Effector CD8-positive, alpha-beta T cell (primary cell): ENCODE measurements at regions not wholly inside any gene's neighbourhood (a gene's known extent, or its start where the extent isn't known, plus 50 kb on each side); places are given as distances from the start of the nearest gene placed in this dataset.
"Not testable (repeated sequence)": the region's sequence is repeated elsewhere in the genome, so short reads cannot be mapped to it uniquely, and the experiment has no call there.

Source experiments
- DNase-seq: peaks from one replicate; lab custom pipeline; 2025; lab: John Stamatoyannopoulos, UW

DNA sequence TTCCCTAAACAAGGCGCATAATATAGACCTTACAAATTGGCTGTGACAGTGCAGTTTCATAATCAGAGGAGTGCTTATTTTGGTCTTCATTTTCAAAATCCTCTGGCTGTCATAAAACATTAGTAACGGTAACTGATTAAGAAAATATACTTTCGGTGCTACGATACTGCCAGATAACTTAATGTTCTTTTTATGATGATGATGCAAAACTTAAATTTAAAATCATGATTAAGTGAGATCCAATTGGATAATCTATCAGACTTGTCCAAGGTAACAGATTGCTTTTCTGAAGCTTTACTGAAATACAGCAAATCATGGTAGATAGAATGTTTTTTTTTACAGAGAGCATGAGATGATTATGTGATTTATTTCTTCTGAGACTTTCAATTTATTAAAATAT, 364.2 kb upstream of the CNTN3 start:
- DNase-seq = no peak

DNA sequence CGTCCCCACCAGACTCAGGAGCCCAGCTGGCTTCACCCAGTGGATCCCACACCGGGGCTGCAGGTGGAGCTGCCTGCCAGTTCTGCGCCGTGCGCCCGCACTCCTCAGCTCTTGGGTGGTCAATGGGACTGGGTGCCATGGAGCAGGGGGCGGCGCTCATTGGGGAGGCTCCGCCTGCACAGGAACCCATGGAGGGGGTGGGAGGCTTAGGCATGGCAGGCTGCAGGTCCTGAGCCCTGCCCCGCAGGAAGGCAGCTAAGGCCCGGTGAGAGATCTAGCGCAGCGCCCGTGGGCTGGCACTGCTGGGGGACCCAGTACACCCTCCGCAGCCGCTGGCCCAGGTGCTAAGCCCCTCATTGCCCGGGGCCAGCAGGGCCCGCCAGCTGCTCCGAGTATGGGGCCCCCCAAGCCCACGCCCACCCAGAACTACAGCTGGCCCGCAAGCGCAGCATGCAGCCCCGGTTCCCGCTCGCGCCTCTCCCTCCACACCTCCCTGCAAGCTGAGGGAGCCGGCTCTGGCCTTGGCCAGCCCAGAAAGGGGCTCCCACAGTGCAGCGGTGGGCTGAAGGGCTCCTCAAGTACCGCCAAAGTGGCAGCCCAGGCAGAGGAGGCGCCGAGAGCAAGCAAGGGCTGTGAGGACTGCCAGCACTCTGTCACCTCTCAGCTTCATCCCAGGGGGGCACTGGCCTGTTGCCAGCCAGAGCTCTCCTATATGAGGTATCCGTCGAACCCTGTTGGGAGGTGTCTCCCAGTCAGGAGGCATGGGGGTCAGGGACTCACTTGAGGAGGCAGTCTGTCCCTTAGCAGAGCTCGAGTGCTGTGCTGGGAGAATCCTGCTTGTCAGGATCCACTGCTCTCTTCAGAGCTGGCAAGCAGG, 370.8 kb upstream of the CNTN3 start:
- DNase-seq = not testable (repeated sequence)

DNA sequence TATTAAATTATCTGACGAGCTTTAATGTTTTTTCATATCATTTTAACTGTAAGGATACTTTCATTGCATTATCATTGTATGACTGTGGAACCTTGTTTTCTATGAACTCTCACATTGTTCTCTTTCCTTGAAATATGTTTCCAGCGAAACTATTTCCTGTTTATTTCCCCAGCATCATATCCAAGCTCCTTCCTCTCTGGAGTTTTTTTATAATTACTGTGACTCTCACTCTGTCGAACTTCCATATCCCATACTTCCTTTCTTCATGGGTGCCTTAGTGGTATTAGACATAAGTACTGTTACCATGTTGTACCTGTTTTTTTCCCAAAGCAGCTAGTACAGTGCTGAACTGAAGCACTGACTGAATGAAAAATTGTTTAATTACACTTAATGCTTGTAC, 373.6 kb upstream of the CNTN3 start:
- DNase-seq = no peak

DNA sequence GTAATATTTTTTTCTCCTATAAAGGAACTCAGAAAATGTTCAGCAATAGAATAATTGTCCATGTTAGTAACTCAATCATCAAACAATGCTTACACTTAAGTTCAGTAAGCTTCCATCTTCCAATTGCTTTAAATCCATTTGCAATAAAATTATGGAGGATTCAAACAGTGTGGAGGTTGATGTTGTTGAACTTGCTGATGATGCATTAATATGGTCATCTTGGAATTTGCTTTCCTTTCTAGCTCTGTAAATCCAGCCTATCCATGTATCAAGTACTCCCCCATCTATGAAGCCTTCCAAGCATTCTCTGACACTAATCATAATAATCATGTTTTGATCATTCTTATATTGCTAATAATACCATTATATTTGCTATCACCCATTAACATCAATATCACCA, 378.4 kb upstream of the CNTN3 start:
- DNase-seq = no peak

DNA sequence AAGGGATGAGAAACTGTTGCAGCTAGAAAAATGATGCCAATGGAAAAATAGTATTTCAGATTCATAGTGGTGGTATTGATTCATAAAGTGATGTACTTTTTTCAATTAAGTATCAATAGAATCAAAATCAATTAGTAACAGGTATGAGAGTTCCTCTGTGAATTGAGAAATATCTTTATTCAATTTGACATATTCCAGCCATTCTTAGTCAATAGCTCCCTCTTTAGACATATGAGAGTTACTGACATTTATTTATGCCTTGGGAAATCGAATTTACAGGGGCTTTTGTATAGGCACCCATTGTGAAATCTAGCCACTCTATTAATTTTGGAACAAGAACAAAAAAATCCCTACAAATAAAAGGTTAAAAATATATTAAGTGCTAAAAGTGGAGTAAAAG, 386.9 kb upstream of the CNTN3 start:
- no peak for DNase-seq

DNA sequence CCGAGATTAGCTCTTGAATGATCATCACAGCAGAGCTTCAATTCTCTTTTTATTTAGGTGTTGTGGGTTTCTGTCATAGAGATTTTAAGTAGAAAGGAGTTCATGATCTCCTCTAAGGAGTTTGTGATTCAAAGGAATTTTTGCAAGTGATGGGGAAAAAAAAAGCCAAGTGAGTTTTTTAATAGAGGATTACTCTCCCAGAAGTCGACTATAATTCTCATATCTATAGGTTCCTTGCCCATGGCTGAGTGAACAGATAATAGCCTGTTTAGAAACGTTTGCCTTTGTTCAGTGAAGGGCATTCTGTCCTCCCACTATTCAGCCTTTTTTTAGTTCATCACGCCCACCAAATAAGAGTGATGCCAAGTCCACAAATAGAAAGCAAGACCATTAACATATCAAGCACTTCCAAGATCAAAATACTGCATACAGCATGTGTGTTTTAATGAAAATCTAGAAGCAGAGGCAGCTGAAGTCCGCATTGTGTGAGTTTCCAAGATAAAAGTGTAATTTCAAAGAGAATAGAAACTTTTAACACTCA, 398.4 kb upstream of the CNTN3 start:
- DNase-seq = no peak

DNA sequence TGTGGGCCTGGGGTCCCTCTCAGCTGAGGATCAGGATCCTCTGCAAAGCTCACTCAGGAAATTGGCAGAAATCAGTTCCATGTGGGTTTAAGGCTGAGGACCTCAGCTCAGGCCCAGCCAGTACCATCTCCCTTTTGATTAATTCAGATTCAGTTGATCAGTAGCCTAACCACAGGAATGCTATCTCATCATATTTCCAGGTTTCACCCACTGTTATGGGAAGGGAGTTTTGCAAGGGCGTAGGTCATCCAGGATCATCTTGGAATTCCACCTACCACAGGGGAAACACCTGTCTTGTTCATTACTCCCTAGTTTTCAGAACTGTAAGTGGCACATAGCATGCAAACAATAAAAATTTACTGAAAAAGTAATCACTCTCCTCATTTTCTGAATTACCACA, 399.5 kb upstream of the CNTN3 start:
- DNase-seq = no peak

DNA sequence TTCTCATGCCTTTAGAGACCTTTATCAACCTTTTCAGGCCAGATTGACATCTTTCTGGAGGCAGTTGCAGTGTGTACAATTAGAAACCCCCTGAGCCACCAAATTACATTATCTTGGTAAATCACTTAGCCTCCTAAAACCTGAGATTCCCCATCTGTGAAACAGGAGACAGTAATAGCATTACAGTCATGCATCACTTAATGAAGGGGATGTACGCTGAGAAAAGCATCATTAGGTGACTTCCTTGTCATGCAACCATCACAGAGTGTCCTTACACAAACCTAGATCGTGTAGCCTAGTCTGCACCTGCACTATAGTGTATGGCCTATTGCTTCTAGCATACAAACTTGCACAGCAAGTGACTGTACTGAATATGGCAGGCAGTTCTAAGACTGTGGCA, 400.8 kb upstream of the CNTN3 start:
- no peak for DNase-seq

DNA sequence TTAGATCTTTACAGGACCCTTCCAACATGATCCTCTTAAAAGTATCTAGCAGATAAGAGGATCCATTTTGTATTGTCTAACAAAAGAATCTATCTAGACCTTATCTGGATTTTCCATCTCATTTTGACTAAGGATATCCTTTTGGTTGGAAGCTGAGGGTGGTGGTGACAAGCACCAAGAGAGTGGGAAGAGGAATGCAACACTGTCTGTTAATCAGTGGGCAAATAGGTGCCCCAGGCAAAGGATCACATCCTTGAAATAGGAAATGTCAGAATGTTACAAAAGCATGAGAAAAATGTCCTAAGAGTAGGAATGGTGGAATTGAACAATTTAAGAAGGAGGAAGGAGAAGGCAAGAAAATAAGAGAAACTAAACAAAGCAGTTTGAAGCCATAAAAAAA, 420.7 kb upstream of the CNTN3 start:
- no peak for DNase-seq

DNA sequence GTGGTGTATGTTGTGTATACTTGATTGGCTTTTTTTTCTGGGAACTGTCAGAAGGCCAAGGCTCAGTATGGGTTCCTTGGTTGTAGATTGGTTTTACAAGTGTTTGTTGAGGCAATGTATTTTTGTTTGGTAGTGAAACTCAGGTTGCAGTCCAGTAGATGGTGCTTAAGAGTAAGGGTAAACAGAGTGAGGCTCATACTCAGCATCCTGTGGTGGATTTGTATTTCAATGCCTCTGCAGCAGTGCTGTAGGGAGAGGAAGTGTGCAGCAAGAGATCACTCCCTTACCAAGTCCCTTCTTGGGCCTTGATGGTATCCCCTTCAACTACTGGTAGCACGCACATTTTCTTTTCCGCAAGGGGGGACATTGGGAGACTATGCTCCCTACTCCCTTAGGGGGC, 428.5 kb upstream of the CNTN3 start:
- DNase-seq = no peak

DNA sequence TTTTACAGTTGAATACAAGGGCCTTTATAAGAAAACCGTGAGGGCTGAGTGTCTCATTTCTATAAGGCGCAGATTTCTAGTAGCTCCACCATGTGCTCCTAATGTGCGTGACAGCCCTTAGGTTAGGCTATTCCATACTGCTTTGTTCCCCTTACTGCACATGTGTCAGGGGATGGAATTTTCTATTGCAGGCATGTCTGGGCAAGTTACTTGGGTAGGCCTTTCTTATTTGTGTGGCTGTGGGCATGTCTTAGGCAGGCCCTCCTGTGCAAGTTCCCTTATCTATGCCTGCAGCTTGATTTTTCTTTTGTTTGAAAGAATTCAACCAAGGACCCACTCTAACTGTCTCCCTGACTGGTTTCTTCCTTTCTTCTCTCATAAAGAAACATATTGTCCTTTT, 434.2 kb upstream of the CNTN3 start:
- DNase-seq = no peak

DNA sequence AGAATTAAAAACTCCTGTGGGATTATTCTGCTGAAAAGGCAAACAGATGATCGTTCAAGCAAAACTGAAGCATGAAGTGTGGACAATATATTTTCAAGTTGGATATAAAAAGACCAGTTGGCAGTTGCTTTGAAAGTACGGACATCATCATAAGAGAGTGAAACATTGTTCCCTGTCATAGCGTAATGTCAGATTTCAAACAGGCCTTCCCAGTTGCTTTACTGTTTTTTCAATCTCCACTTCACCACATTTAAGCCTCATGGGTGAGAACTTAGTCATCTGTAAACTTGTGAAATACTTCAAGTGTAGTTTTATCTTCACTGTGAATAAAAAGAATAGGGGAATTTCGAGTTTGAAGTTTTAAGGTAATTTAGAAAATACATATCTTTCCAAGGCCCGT, 435.1 kb upstream of the CNTN3 start:
- no peak for DNase-seq

DNA sequence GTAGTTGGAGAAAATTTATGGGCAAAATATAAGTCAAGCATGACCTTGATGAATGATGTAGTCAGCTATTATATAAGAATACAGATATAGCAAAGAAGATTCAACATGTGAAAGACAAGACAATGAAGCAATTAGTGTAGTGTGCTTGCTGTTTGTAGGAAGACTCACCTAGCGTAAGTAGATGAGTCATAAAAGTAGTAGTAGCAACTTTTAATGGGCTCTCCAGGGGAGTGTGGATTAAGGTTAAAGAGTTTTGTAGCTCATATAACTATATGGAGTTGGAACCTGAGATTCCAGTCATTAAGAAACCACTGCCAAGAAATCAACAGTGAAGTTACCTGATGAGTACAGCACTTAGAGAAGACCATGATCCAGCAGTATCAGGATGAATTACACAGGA, 444.7 kb upstream of the CNTN3 start:
- DNase-seq = no peak

DNA sequence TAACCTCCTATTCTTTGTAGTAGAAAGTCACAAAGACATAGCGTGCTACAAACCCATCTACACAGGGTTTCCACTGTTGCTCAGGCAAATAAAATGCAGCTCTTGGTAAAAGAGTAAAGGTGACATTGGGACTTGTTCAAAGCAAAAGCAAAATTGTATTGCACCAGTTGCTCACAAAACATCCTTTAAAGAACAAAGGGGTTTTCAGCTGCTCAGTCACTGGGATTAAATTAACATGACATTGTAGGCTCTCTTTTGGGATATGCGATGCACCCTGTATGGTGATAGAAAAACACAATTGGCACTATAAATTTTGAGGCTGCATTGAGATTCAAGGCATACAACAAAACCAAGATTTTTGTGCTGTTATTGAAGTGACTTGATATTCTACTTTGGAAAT, 447.3 kb upstream of the CNTN3 start:
- no peak for DNase-seq

DNA sequence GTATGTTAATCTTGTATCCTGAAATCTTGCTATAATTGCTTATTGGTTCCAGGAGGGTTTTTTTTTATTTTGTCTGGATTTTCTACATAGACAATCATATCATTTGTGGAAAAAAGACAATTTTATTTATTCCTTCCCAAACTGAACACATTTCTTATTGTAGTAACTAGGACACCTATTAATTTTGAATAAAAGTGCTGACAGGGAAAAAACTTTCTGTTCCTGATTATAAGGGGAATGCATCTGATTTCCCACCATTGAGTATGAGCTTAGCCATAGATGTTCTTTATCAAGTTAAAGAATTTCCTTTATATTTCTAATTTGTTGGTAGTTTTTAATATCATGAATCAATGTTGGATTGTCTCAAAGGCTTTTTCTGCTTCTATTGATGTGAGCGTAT, 460.7 kb upstream of the CNTN3 start:
- no peak for DNase-seq

DNA sequence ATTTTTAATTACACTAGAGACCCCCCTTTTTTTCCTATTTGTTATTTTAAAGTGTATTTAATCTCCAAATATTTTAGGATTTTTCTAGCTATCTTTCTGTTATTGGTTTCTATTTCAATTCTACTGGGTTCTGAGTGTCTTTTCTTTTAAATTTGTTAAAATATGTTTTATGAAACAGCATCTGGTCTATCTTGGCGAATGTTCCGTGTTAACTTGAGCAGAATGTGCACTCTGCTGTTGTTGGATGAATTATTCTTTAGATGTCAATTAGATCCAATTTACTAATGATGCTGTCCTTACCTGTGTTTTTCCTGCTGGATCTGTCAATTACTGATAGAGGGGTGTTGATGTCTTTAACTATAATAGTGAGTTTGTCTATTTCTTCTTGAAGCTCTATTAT, 462.0 kb upstream of the CNTN3 start:
- DNase-seq = no peak

DNA sequence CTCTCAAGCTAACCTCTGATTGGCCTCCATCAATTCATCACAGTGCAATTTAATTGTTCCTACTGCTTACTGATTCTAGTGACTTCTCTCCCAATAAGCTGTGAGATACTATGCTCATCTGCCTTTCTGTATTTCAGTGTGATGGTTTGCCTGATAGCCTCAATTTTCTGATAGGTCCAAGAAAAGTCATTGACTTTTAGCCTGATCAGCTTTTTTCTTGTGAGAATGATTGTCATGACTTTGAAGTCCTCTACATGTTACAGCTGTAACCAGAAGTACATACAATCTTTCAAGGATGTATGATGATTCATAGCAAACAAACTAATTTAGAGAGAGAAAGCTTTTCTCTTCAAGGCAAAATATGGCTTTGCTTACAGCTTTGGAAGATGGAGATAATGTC, 463.8 kb upstream of the CNTN3 start:
- no peak for DNase-seq

DNA sequence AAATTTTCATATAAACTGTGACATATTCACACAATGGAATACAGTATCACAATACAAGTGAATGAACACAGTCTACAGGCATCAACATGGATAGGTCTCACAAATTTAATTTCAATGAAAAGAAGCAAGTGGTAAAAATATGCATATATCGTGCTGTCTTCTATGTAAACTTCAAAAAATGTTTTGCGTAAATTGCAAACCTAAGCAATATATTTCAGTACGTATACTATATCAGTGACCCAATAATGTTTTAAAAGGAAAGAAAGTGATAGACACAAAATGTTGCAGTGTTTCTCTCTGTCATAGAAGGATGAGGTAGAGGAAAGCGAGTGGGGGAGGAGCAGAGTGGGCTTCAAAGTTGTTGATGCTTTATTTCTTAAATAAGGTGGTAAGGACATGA, 468.4 kb upstream of the CNTN3 start:
- DNase-seq = no peak

DNA sequence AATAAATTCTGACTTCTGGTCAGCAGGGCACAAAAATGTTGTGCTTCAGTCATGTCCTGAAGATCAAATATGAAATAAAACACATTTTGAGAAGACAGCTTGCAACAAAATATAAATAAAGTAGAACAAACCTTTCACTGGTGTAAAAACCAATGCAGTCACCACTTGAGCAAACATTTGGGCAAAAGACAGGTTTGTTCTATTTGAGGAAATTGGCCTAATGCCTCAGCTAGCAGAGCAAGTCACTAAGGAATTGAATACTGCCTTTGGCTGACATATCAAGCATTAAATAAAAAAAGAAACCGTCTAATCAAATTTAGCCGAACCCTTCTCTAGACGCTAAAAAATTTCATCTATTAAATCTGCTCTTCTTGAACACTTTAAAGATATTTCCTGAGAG, 475.4 kb upstream of the CNTN3 start:
- no peak for DNase-seq

DNA sequence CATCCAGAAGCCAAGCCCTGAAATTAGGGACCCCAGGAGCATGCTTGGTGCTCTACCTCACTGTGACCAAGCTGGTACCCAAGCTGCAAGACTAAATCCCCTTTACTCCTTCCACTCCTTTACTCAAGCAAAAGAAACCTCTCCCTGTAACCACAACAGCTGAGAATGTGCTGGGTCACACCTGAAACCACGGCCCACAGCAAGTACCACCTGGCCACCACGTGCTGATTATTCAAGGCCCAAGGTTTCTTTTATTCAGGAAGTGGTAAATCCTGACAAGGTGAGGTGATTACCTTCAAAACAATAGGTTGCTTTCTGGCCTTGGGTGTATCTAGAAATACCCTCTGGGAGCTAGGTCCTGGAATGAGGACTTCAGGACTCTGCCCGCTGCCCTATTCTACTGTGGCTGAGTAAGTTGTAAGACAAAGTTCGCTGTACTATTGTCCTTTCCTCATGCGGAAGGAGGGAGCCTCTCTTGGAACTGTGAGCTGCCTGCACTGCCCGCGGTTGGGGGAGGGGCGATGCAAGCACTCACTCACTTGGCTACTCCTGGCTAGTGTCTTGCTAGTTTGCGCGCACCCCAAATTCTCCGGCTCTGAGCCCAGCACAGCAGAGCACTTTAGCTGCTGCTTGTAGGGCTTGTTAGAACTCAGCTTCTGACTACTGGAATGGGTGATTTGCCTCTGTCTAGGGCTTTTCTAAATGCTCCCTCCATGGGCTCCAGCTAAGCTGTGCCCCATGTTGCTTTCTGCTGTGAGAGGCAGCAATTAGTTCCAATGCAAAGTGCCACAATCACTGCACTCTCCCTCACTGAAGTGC, 487.1 kb upstream of the CNTN3 start:
- DNase-seq = no peak

DNA sequence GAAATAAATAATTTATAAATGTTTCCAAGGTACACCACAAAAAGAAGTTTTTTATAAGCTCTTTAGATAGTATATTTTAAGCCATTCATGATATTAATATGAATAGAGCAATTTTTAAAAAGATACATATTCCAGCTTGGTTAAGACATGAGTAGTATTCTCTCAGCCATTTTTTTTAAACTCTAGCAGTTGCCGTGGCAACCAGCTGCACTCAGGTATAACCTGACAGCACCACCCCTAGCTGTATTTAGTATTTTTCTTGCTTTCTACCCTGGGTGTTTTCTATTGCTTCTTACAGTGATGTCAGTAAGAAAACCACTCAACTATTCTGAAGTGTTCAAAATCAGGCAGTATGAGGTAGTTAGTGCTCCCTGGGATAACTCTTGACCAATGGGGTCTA, 496.3 kb upstream of the CNTN3 start:
- DNase-seq = no peak

DNA sequence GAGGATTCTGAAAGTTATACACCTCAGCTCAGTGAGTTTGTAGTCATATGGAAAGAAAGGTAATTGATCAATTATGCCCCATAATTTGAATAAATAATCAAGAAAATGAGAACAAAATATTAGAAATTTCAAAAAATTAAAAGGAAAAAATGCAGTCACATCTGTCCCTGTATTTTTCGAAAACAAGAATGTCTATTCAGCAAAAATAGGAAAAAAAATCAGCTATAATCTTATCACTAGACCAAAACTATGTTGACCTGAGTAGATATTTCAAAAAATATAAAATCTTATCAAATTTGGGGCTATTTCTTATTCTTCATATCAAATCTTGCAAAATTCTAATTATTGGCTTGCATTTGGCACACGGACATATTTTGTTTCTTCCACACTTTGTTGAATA, 501.2 kb upstream of the CNTN3 start:
- DNase-seq = no peak

DNA sequence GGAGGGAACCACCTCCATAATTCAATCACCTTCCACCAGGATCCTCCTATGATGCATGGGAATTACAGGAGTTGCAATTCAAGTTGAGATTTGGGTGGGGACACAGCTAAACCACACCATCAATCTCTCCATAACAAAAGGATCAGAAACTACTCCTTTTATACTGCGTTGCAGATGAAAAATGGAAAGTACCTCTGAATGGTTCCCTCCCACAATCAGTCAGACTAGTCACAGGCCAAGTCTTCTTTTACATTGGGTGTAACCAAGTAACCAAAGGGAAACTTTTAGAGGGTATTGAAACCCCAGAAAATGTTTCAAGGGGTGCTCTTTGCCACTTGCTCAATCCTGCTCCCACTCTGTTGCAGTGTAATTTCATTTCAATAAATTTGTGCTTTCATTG, 504.3 kb upstream of the CNTN3 start:
- no peak for DNase-seq
